HG03442 (cell line): ENCODE measurements at regions not wholly inside any gene's neighbourhood (a gene's known extent, or its start where the extent isn't known, plus 50 kb on each side); places are given as distances from the start of the nearest gene placed in this dataset.
"Not testable (repeated sequence)": the region's sequence is repeated elsewhere in the genome, so short reads cannot be mapped to it uniquely, and the experiment has no call there.

Experiments used
- ATAC-seq: cut with Tn5 transposase; IDR thresholded peaks from one replicate; pipeline ENCODE4 v1.9.1; 2021; ENCODE audit warnings: mild to moderate bottlenecking, moderate library complexity; ENCODE audit not compliant: unreplicated experiment

DNA sequence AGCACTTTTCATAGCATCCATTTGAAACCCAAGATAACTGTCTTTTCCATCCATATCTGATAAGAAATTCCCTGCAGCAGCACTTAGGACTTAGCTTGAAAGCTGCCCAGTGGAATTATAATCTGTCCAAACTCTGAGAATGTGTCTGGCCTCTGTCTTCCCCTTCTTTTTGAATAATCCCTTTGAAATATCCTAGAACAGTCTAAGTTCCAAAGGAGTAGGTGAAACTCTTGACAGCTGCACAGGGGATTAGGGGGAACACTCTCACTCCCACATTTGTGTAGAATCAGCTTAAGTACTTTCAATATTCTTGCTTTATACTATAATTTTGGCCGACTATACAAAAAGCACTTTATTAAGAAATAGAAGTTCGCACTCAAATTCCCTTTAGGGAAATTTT, 157.7 kb downstream of the PAPSS1 start:
- no peak for ATAC-seq

GRCh38 chr4:107561481-107561880, 158.6 kb downstream of the PAPSS1 start:
- ATAC-seq, result no peak

- ATAC-seq, result no peak
Measured at GRCh38 chr4:107559653-107560052, 160.4 kb downstream of the PAPSS1 start.

DNA sequence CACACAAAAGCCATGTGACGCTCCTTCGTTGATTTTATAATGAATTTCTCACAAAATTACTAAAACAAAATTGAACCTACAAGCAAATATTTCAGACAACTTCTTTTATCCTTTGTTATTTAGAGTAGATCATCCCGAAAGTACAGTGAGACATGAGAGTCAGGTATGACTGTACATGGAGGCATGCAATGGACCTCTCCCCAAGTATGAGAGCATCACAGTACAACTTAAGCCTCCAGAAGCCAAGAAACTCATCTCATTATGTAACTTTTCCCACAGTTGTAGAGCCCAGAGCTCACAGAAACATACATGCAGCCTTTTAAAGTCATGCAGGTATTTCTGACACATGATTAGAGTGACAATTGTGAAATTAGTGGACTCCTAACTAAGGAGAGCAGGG, 167.7 kb downstream of the PAPSS1 start:
- ATAC-seq, result no peak

GRCh38 chr4:107548211-107548905, 171.7 kb downstream of the PAPSS1 start:
- ATAC-seq, result no peak

GRCh38 chr4:107546638-107547037, 173.4 kb downstream of the PAPSS1 start:
- ATAC-seq, result no peak

- no peak for ATAC-seq
Measured at GRCh38 chr4:107541511-107541910, 178.5 kb downstream of the PAPSS1 start.

DNA sequence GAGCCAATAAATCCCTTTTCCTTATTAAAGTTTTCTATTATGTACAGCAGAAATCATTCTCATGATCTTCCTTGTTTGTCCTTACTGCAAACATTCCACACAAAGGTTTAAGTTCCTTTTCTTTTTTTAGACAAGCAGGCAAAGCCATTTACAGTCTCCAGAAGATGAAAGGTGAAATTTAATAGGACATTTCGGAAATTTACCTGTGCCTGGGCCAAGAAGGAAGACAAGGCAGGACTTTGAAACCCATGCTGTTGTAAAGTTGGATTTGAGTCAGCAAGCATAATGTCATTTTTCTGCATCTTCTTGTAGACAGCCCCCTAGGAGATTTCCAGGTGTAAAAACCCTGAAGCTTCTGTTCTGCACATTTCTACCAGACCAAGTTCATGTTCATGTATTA, 188.1 kb downstream of the PAPSS1 start:
- no peak for ATAC-seq

DNA sequence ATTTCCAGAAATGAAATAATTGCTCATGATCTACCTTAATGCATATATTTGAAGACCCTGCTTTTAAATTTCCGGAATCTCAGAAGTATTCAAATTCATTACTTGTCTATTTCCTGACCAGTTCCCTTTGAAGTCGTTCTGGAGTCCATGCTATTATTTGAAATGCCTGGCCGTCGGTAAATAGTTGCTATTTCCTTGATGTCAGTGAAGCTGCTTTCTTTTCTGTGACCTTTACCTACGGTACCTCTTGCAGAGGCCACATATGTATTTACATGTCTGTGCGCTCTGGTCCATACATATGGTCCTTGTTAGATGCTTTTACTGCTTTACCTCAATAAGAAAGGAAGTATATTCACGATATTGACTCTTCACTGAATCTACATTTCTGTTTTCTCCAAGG, 199.7 kb downstream of the PAPSS1 start:
- no peak for ATAC-seq

- ATAC-seq, result no peak
Measured at GRCh38 chr4:107519053-107519452, 201.0 kb downstream of the PAPSS1 start.

DNA sequence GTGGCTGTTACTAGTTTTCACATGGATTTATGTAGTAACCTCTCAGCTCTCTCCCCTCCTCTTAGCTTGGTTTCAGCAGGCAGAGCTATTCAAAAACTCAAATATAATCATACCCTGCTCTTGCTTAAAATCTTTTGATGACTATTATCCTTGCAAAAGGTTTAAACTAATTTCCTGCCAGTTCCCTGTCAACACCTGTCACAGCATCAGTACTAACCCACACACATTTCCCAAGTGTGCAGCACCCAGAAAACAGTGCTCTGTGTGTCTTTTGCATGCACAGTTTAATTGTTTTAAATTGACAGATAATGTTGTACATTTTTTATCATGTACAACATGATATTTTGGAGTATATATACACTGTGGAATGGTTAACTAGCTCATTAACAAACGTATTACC, 202.0 kb downstream of the PAPSS1 start:
- ATAC-seq, result no peak

- ATAC-seq, result no peak
Measured at GRCh38 chr4:107512549-107512948, 207.5 kb downstream of the PAPSS1 start.

DNA sequence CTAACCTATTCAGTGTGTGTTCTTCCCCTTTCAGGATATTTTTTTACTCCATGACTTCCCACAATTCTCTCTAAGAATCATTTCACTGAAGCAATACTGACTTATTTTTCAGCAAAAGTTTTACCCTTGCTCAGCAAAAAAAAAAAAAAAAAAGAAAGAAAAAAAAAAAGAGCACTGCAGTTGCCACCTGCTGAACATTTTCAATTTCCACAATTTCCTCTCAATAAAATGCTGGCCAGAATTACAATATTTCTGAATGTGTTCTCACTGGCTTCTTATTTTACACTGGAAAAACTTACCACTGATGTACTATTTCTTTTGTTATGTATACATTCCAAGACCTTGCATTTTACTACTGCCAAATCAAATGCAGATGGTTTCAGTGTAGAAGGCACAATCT, 210.4 kb downstream of the PAPSS1 start:
- no peak for ATAC-seq

GRCh38 chr4:107500551-107500950, 219.5 kb downstream of the PAPSS1 start:
- no peak for ATAC-seq

GRCh38 chr4:107497054-107497453, 223.0 kb downstream of the PAPSS1 start:
- peak; percentile 52 for ATAC-seq

GRCh38 chr4:107492566-107492965, 227.5 kb downstream of the PAPSS1 start:
- no peak for ATAC-seq

DNA sequence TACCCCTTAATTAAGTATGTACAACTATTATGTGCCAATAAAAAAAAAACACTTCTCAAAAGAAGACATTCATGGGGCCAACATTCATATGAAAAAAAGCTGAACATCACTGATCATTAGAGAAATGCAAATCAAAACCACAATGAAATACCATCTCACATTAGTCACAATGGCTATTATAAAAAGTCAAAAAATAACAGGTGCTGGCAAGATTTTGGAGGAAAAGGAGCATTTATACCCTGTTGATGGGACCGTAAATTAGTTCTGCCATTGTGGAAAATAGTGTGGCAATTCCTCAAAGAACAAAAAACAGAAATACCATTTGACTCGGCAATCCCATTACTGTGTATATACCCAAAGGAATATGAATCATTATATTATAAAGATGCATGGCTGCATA, 229.9 kb downstream of the PAPSS1 start:
- ATAC-seq, result no peak

- ATAC-seq, result not testable (repeated sequence)
Measured at GRCh38 chr4:107483621-107484020, 236.4 kb downstream of the PAPSS1 start.

DNA sequence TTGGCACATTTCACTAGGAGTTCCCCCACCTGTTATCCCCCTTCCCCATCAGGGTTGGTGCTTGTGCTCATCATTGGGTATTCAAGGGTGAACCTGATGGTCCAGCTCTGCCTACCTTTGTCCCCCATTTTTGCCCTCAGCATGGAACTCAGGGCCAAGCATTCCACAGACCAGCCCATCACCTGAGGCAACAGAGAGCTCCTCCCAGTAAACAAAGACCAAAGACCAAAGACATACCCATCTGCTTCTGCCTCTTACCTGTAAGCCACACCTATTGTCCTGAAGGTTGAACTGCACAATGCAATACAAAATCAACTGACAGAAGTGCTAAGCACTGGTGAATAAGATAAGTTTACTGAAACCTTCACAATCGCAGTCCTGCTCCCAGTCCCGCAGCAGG, 237.5 kb downstream of the PAPSS1 start:
- no peak for ATAC-seq

- ATAC-seq, result no peak
Measured at GRCh38 chr4:107478327-107478980, 241.6 kb downstream of the PAPSS1 start.

GRCh38 chr4:107473126-107473525, 246.9 kb downstream of the PAPSS1 start:
- no peak for ATAC-seq

GRCh38 chr4:107472265-107472948, 247.6 kb downstream of the PAPSS1 start:
- no peak for ATAC-seq
